Thyroid gland (tissue), 4 donors: ENCODE measurements at regions not wholly inside any gene's neighbourhood (a gene's known extent, or its start where the extent isn't known, plus 50 kb on each side); places are given as distances from the start of the nearest gene placed in this dataset.

Experiments used
- DNase-seq, 2 donors: peaks; one replicate each; pipeline ENCODE4 v3.0.0-alpha.2; 2019
- H3K27ac ChIP-seq, 3 donors: fragments of 200-600 bp; sonication (generic); 1 replicate in 2 of 3; 2 replicates in 1 of 3; pipeline ENCODE4 v1.5.1; 2016 to 2019; ENCODE audit warnings: mild to moderate bottlenecking in 1 of 3, moderate library complexity in 1 of 3
- H3K27me3 ChIP-seq: fragments of 200-600 bp; sonication (generic); one replicate; pipeline ENCODE4 v1.5.1; 2019
- H3K36me3 ChIP-seq, 2 donors: fragments of 200-600 bp; sonication (generic); one replicate each; pipeline ENCODE4 v1.5.1; 2016 to 2019
- H3K4me1 ChIP-seq, 2 donors: fragments of 200-600 bp; sonication (generic); one replicate each; pipeline ENCODE4 v1.5.1; 2017 to 2019
- H3K4me3 ChIP-seq, 3 donors: fragments of 200-600 bp; sonication (generic); replicated peaks in 1 of 3; 1 replicate in 2 of 3; 2 replicates in 1 of 3; pipeline ENCODE4 v1.5.1; 2016; ENCODE audit warnings: mild to moderate bottlenecking in 1 of 3
- H3K9me3 ChIP-seq: fragments of 200-600 bp; sonication (generic); one replicate; pipeline ENCODE4 v1.5.1; 2017
- POLR2A ChIP-seq, 2 donors: fragments of 450-650 bp; IDR thresholded peaks; one replicate each; pipeline ENCODE4 v1.6.1; 2017; ENCODE audit warnings: antibody characterized with exemption in 2 of 2, mild to moderate bottlenecking in 2 of 2, moderate library complexity in 1 of 2
- WGBS, 2 donors: methylation state at CpG; one replicate each; pipeline ENCODE4 v1.1.5; 2017; 5-methylcytosine and 5-hydroxymethylcytosine counted together
- intact Hi-C: fragments of 100-400 bp; cut with DNase I; formaldehyde crosslinking; loops from one replicate; pipeline ENCODE4 v1.15.1; 2023
- TF ChIP-seq, protein P1 (sequence below), 6 experiments: fragments of 200-600 bp in 3 of 6; fragments of 450-650 bp in 3 of 6; sonication (generic) in 3 of 6; IDR thresholded peaks; one replicate each; pipeline ENCODE4 v1.5.1; 2016 to 2019; ENCODE audit warnings: antibody characterized with exemption in 6 of 6, mild to moderate bottlenecking in 2 of 6, inconsistent platforms in 1 of 6, moderate library complexity in 1 of 6

DNA sequence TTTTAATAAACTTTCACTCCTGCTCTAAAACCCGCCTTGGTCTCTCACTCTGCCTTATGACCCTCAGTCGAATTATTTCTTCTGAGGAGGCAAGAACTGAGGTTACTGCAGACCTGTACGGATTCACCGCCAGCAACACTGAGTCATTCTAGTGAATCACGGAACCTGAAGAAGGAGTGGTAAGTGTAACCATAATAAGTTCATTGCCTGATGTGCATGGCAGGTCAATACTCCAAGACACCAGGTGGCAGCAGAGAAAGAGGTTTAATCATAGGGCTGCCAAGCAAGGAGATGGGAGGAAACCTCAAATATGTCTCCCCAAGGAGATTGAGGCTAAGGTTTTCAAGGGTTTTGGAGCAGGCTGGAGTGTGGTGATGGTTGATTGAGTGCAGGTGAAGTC is 204.3 kb upstream of the IPO5 start:
- intact Hi-C loops: no loop called here
- Histone ChIP-seq H3K27me3 (no peaks in the 10 kb centered on the region), H3K4me1 (peaks cover 0 to 8% of the 10 kb centered on the region in 2 donors), H3K36me3 (no peaks in the 10 kb centered on the region), H3K4me3 (no peak overlapping the region), H3K27ac (no peak overlapping the region), H3K9me3 (no peaks in the 10 kb centered on the region)
- WGBS, 2 donors: 94 to 97% methylated on average over 5 of the region's 5 CpGs
- no peak for DNase-seq
- TF ChIP-seq POLR2A (IDR thresholded peaks at IDR 0.05): no peak
- TF ChIP-seq, protein P1, sequence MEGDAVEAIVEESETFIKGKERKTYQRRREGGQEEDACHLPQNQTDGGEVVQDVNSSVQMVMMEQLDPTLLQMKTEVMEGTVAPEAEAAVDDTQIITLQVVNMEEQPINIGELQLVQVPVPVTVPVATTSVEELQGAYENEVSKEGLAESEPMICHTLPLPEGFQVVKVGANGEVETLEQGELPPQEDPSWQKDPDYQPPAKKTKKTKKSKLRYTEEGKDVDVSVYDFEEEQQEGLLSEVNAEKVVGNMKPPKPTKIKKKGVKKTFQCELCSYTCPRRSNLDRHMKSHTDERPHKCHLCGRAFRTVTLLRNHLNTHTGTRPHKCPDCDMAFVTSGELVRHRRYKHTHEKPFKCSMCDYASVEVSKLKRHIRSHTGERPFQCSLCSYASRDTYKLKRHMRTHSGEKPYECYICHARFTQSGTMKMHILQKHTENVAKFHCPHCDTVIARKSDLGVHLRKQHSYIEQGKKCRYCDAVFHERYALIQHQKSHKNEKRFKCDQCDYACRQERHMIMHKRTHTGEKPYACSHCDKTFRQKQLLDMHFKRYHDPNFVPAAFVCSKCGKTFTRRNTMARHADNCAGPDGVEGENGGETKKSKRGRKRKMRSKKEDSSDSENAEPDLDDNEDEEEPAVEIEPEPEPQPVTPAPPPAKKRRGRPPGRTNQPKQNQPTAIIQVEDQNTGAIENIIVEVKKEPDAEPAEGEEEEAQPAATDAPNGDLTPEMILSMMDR (IDR thresholded peaks at IDR 0.05): no peak

DNA sequence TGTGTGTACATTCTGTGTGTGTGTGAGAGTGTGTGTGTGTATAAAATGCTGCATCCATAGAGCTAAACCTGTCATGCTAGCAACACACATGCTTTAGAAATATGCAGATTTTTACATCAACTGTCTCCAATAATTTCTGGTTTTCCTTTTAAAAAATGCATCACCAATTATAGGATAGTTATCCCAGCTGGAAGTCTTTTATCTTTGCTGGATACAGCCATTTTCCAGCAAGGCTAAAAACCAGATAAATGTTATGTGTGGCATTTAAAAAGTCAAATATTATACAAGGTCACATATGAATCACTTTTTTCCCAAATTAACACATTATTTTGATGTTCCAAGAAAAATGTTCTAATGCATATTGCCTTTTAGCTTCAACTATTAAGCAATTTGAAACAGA is 202.0 kb upstream of the IPO5 start:
- no peak for DNase-seq
- TF ChIP-seq POLR2A (IDR thresholded peaks at IDR 0.05): no peak
- TF ChIP-seq, protein P1 (IDR thresholded peaks at IDR 0.05): no peak
- intact Hi-C loops: no loop called here
- Histone ChIP-seq H3K4me1 (peaks cover 0 to 8% of the 10 kb centered on the region in 2 donors), H3K9me3 (no peaks in the 10 kb centered on the region), H3K27ac (no peak overlapping the region), H3K36me3 (no peaks in the 10 kb centered on the region), H3K27me3 (no peaks in the 10 kb centered on the region), H3K4me3 (no peak overlapping the region)

DNA sequence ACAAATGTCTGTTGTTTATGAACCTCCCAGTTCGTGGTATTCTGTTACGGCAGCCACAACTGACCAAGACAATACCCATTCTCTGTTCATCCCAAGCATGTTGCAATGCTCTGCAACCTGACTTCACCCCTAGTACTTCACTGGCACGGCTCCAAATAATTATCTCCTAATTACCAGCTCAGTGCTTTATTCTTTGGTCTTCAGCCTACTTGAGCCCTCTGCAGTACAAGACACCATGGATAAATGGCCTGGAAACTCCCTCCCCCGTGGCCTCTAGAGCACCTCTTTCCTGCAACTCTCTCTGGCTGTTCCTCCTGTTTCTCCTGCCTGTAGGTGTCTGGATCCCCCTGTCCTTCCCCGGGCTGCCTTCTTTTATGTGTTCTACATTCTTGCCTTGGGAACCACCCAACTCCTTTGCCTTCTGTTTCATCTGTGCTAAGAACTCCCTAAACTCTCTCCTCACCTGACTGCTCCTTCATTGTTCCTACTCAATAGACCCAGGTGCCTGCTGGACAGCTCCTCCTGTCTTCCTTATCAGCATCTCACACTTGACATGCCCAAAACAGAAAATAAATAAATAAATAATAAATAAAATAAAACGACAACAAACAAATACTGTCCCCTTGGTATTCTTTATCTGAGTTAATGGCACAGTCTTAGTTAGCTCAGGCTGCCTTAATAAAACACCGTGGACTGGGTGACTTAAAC is 200.4 kb upstream of the IPO5 start:
- DNase-seq: no peak
- no peaks in the 10 kb centered on the region for H3K27me3 ChIP-seq
- H3K4me1 ChIP-seq: peaks cover 0 to under 1% of the 10 kb centered on the region in 2 donors
- no peaks in the 10 kb centered on the region for H3K36me3 ChIP-seq
- H3K9me3 ChIP-seq: no peaks in the 10 kb centered on the region
- H3K4me3 ChIP-seq: no peak overlapping the region
- 79 to 85% methylated on average over 7 of the region's 7 CpGs for WGBS, 2 donors
- TF ChIP-seq, protein P1 (IDR thresholded peaks at IDR 0.05): no peak
- no peak for TF ChIP-seq POLR2A (IDR thresholded peaks at IDR 0.05)
- H3K27ac ChIP-seq: no peak overlapping the region
- intact Hi-C loops: no loop called here

DNA sequence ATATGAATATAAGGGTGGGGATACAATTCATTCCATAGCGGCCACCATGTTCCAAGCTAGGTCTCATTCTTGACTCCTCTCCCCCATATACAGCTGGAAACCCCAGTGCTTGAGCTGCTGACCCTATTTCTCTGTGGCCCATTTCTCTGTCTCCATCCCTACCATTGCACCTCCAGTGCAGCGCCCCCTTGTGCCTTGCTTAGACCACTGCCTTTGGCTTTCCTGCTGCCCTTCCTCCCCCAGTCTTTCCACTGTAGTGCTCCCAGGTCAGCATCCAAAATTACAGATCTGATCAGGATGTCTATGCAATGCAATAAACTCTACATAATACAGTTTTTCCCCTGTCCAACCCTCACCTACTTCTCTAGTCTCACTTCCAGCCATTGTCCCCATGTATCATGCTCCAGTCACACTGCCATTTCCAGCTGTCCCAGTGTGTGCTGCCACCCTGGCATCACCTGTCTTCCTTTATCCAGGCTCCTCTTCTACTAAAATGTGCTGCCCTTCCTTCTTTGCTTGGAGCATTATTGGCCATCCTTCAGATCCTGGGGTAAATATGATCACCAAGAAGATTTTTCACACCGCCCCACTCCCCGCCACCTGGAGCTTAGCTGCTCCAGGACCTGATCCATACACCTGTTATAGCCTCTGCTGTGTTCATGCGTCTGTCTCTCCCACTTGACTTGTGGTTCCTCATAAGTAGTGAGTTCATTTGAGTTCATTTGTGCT is 199.4 kb upstream of the IPO5 start:
- Histone ChIP-seq H3K27ac (no peak overlapping the region), H3K4me1 (no peaks in the 10 kb centered on the region), H3K27me3 (no peaks in the 10 kb centered on the region), H3K4me3 (no peak overlapping the region), H3K9me3 (no peaks in the 10 kb centered on the region), H3K36me3 (no peaks in the 10 kb centered on the region)
- intact Hi-C loops: no loop called here
- no peak for TF ChIP-seq POLR2A (IDR thresholded peaks at IDR 0.05)
- TF ChIP-seq, protein P1 (IDR thresholded peaks at IDR 0.05): no peak
- WGBS, 2 donors: 62 to 87% methylated on average over 5 of the region's 5 CpGs
- no peak for DNase-seq

DNA sequence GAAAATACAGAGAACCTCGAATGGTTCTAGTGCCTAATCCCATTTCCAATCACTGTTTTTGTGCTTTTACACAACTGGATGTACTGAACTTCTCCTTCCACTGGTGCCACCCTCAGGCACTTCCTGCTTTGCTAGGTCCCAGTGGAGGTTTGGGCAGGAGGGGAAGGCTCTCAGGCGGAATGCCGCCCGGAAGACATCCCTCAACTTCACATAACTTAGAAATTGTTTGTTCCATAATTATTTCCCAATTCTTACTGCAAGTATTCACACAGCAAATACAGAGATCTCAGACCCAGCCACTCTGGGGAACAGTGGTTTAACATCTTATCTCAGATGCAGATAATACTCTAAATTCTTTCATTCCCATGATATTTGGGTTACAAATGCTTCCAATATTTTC is 195.7 kb upstream of the IPO5 start:
- H3K27ac ChIP-seq: no peak overlapping the region
- intact Hi-C loops: no loop called here
- no peaks in the 10 kb centered on the region for H3K36me3 ChIP-seq
- H3K9me3 ChIP-seq: no peaks in the 10 kb centered on the region
- WGBS, 2 donors: 77 to 81% methylated on average over 4 of the region's 4 CpGs
- H3K4me1 ChIP-seq: no peaks in the 10 kb centered on the region
- no peak for DNase-seq
- H3K4me3 ChIP-seq: no peak overlapping the region
- H3K27me3 ChIP-seq: no peaks in the 10 kb centered on the region
- TF ChIP-seq, protein P1 (IDR thresholded peaks at IDR 0.05): no peak
- TF ChIP-seq POLR2A (IDR thresholded peaks at IDR 0.05): no peak
